ENCODE measurements at regions not wholly inside any gene's neighbourhood (a gene's known extent, or its start where the extent isn't known, plus 50 kb on each side); places are given as distances from the start of the nearest gene placed in this dataset.

DNA sequence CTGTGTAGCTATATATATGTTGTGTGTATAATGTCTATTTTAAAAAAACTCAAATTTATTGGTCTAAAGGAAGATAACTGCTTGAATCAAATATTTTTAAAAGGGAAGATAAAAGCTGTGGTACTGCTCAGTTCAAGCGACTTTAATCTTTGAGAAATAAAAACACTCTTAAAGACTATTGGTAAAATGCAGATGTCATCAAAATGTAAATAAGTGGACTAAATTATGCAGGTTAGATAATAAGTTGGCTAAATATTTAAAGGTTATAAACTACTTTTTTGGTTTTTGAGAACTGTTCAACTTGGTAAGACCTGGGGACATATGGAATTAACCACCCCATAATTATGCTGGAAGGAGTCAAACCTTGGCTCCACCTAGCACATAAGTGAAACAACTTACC, 144.7 kb upstream of the ITM2A start:
- Histone ChIP-seq H3K27ac (ENCODE audit: low read depth, low read length) (no peak overlapping the region), H3K9me3 (ENCODE audit: control insufficient read depth, insufficient read depth, low read length) (no peaks in the 10 kb centered on the region; the same call in 1 of the 2 replicates), H3K4me3 (ENCODE audit: low read depth, low read length) (no peak overlapping the region), H3K27me3 (ENCODE audit: control insufficient read depth, insufficient read depth, low read length) (no peaks in the 10 kb centered on the region)
- TF ChIP-seq, protein P1, sequence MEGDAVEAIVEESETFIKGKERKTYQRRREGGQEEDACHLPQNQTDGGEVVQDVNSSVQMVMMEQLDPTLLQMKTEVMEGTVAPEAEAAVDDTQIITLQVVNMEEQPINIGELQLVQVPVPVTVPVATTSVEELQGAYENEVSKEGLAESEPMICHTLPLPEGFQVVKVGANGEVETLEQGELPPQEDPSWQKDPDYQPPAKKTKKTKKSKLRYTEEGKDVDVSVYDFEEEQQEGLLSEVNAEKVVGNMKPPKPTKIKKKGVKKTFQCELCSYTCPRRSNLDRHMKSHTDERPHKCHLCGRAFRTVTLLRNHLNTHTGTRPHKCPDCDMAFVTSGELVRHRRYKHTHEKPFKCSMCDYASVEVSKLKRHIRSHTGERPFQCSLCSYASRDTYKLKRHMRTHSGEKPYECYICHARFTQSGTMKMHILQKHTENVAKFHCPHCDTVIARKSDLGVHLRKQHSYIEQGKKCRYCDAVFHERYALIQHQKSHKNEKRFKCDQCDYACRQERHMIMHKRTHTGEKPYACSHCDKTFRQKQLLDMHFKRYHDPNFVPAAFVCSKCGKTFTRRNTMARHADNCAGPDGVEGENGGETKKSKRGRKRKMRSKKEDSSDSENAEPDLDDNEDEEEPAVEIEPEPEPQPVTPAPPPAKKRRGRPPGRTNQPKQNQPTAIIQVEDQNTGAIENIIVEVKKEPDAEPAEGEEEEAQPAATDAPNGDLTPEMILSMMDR (IDR thresholded peaks at IDR 0.05; ENCODE audit: low read depth, low read length), result no peak
- ChIA-PET POLR2A (no interaction called here), CTCF (no interaction called here)
- no peak for DNase-seq (ENCODE audit: low read depth, low spot score)

DNA sequence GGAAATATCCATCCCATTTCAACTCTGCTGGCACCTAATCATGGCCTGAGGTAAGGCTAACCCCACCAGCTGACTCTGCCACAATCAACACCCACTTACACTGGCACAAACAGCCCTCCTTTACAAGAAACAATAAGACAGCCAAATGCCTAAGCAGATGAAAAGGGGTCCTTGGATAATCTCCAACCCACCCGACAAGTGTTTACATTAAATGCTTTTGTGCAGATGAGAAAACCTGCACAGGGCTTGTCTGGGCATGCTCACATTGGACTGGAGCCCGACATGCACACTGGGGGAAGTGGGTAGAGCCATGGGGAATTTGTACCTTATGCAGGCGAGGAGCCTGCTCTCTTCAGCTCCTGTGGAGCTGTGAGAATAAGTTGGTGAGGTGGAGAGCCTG, 138.9 kb upstream of the ITM2A start:
- H3K27me3 ChIP-seq (ENCODE audit: control insufficient read depth, insufficient read depth, low read length), result no peaks in the 10 kb centered on the region
- POLR2A ChIA-PET, result no interaction called here
- H3K27ac ChIP-seq (ENCODE audit: low read depth, low read length), result no peak overlapping the region
- no peak overlapping the region for H3K4me3 ChIP-seq (ENCODE audit: low read depth, low read length)
- TF ChIP-seq, protein P1 (IDR thresholded peaks at IDR 0.05; ENCODE audit: low read depth, low read length), result no peak
- DNase-seq (ENCODE audit: low read depth, low spot score), result no peak
- CTCF ChIA-PET, result no interaction called here
- 0 out of 2 replicates have a peak, but pooled peaks cover 3% of the 10 kb centered on the region for H3K9me3 ChIP-seq (ENCODE audit: control insufficient read depth, insufficient read depth, low read length)

DNA sequence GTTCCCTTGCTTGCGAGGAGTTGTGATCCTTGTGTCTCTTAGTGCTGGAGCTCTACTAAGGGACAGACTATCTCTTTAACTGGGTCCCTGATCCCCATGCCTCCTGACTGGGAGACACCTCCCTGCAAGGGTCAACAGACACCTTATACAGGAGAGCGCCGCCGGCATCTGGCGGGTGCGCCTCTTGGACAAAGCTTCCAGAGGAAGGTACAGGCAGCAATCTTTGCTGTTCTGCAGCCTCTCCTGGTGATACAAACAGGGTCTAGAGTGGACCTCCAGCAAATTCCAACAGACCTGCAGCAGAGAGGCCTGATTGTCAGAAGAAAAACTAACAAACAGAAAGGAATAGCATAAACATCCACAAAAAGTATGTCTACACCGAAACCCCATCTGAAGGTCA, 115.6 kb upstream of the ITM2A start:
- no peak overlapping the region for H3K27ac ChIP-seq (ENCODE audit: low read depth, low read length)
- TF ChIP-seq, protein P1 (IDR thresholded peaks at IDR 0.05; ENCODE audit: low read depth, low read length), result no peak
- ChIA-PET CTCF (no interaction called here), POLR2A (no interaction called here)
- no peak overlapping the region for H3K4me3 ChIP-seq (ENCODE audit: low read depth, low read length)
- H3K27me3 ChIP-seq (ENCODE audit: control insufficient read depth, insufficient read depth, low read length), result no peaks in the 10 kb centered on the region
- DNase-seq (ENCODE audit: low read depth, low spot score), result no peak
- H3K9me3 ChIP-seq (ENCODE audit: control insufficient read depth, insufficient read depth, low read length), result peaks cover 4% of the 10 kb centered on the region; the same call in 1 of the 2 replicates

DNA sequence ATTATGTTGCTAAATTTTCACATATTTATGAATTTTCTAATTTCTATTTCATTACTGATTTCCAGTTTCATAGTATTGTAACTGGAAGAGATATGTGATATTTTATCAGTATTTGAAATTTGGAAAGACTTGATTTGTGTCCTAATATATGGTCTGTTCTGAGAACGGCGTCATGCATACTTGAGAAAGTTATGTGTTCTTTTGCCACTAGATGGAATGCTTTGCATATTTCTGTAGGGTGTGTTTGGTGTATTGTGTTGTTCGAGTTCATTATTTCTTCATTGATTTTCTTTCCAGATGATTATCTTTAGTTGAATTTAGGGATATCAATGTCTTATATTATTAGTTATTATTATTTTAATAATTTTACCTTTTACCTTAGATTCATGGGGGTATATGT, 110.6 kb upstream of the ITM2A start:
- DNase-seq (ENCODE audit: low read depth, low spot score), result no peak
- CTCF ChIA-PET, result no interaction called here
- Histone ChIP-seq H3K4me3 (ENCODE audit: low read depth, low read length) (no peak overlapping the region), H3K27me3 (ENCODE audit: control insufficient read depth, insufficient read depth, low read length) (no peaks in the 10 kb centered on the region), H3K9me3 (ENCODE audit: control insufficient read depth, insufficient read depth, low read length) (peaks cover 3% of the 10 kb centered on the region; the same call in 1 of the 2 replicates), H3K27ac (ENCODE audit: low read depth, low read length) (no peak overlapping the region)
- TF ChIP-seq, protein P1 (IDR thresholded peaks at IDR 0.05; ENCODE audit: low read depth, low read length), result no peak
- POLR2A ChIA-PET, result no interaction called here

DNA sequence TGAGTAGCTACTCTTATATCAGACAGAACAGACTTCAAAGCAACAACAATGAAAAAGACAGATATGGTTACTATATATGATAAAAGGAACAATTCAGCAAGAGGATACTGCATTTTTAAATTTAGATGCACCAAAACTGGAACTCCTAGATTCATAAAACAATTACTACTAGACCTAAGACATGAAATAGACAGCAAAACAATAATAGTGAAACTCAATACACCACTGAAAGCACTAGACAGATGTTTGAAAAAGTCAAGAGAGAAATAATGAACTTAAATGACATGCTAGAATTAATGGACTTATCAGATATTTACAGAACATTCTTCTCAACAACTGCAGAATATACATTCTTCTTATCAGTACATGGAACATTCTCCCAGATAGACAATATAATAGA, 99.5 kb upstream of the ITM2A start:
- CTCF ChIA-PET, result no interaction called here
- no peak overlapping the region for H3K27ac ChIP-seq (ENCODE audit: low read depth, low read length)
- H3K27me3 ChIP-seq (ENCODE audit: control insufficient read depth, insufficient read depth, low read length), result no peaks in the 10 kb centered on the region
- no peaks in the 10 kb centered on the region for H3K9me3 ChIP-seq (ENCODE audit: control insufficient read depth, insufficient read depth, low read length)
- TF ChIP-seq, protein P1 (IDR thresholded peaks at IDR 0.05; ENCODE audit: low read depth, low read length), result no peak
- no peak for DNase-seq (ENCODE audit: low read depth, low spot score)
- H3K4me3 ChIP-seq (ENCODE audit: low read depth, low read length), result no peak overlapping the region
- POLR2A ChIA-PET, result no interaction called here

Data from AG04450 (cell line).